NCI-H82 (cell line): ENCODE measurements at regions not wholly inside any gene's neighbourhood (a gene's known extent, or its start where the extent isn't known, plus 50 kb on each side); places are given as distances from the start of the nearest gene placed in this dataset.

Experiments used
- DNase-seq: peaks from one replicate; lab custom pipeline; 2025; lab: John Stamatoyannopoulos, UW

- no peak for DNase-seq
Observed at GRCh38 chr19:28291874-28292273, 921.1 kb downstream of the UQCRFS1 start.

- DNase-seq = no peak
Observed at GRCh38 chr19:28290963-28291657, 921.8 kb downstream of the UQCRFS1 start.

GRCh38 chr19:28289295-28290063, 923.5 kb downstream of the UQCRFS1 start:
- peak; percentile 38 for DNase-seq

- no peak for DNase-seq
Observed at GRCh38 chr19:28288572-28289264, 924.2 kb downstream of the UQCRFS1 start.

- no peak for DNase-seq
Observed at GRCh38 chr19:28285917-28286316, 927.0 kb downstream of the UQCRFS1 start.

- no peak for DNase-seq
Observed at GRCh38 chr19:28285078-28285477, 927.9 kb downstream of the UQCRFS1 start.

GRCh38 chr19:28284389-28284788, 928.6 kb downstream of the UQCRFS1 start:
- no peak for DNase-seq

- no peak for DNase-seq
Observed at GRCh38 chr19:28283592-28283991, 929.4 kb downstream of the UQCRFS1 start.

- no peak for DNase-seq
Observed at GRCh38 chr19:28281676-28282075, 931.3 kb downstream of the UQCRFS1 start.

GRCh38 chr19:28264556-28264955, 948.4 kb downstream of the UQCRFS1 start:
- peak; percentile 66 for DNase-seq

GRCh38 chr19:28258829-28259228, 954.1 kb downstream of the UQCRFS1 start:
- no peak for DNase-seq

- DNase-seq = no peak
Observed at GRCh38 chr19:28257396-28257795, 955.6 kb downstream of the UQCRFS1 start.

GRCh38 chr19:28247243-28247642, 965.7 kb downstream of the UQCRFS1 start:
- peak; percentile 41 for DNase-seq

- DNase-seq = no peak
Observed at GRCh38 chr19:28245937-28246336, 967.0 kb downstream of the UQCRFS1 start.

- no peak for DNase-seq
Observed at GRCh38 chr19:28244966-28245365, 968.0 kb downstream of the UQCRFS1 start.

GRCh38 chr19:28242317-28242927, 970.5 kb downstream of the UQCRFS1 start:
- peak; percentile 67 for DNase-seq

GRCh38 chr19:28239270-28239669, 973.7 kb downstream of the UQCRFS1 start:
- DNase-seq = peak; percentile 51

- no peak for DNase-seq
Observed at GRCh38 chr19:28238270-28238820, 974.6 kb downstream of the UQCRFS1 start.

- DNase-seq = no peak
Observed at GRCh38 chr19:28235606-28236125, 977.3 kb downstream of the UQCRFS1 start.

- no peak for DNase-seq
Observed at GRCh38 chr19:28234637-28235036, 978.3 kb downstream of the UQCRFS1 start.

- no peak for DNase-seq
Observed at GRCh38 chr19:28228854-28229253, 984.1 kb downstream of the UQCRFS1 start.

- DNase-seq = no peak
Observed at GRCh38 chr19:28224441-28224840, 988.5 kb downstream of the UQCRFS1 start.
